ENCODE measurements at regions not wholly inside any gene's neighbourhood (a gene's known extent, or its start where the extent isn't known, plus 50 kb on each side); places are given as distances from the start of the nearest gene placed in this dataset.

DNA sequence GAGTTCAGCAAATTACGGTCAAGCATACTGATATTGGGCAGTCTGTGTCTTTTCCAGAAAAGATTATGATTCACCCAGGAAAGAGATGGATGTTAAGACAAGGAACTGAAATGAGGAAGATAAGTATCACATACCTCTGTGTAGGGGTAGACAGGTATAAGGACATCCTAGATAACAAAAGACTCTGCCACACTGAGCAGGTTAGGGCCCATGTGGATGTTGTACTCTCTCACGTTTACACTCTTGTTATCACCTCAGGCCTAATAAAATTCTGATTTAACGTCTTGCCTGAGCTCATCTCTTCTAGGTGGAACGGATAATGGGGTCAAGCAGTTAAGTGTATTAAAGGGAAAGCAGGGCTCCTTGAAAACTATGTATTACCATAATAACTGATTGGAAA lies 2480.8 kb downstream of the PCDH9 start:
- ChIA-PET CTCF (interaction anchor here (1.1 kb wide), 1 partner anchor 9 kb away, joined by 3 read pairs; no protein-coding TSS in a partner anchor), SMC1A (ENCODE audit: uncharacterized antibody, unreplicated experiment) (interaction anchor here (1.3 kb wide), 1 partner anchor 11 kb away, joined by 4 read pairs; no protein-coding TSS in a partner anchor), RAD21 (ENCODE audit: unreplicated experiment) (interaction anchor here (1.1 kb wide), 1 partner anchor 405 kb away, joined by 3 read pairs; no protein-coding TSS in a partner anchor), POLR2A (no interaction called here)
- WGBS (ENCODE audit: insufficient coverage, insufficient replicate concordance, low lambda C conversion rate, missing lambda C conversion rate), result 25% methylated on average over 4 of the region's 4 CpGs
- FAIRE-seq, result no peak
- no TSS peak for BruUV-seq (replicated peaks)
- TF ChIP-seq, protein P1, sequence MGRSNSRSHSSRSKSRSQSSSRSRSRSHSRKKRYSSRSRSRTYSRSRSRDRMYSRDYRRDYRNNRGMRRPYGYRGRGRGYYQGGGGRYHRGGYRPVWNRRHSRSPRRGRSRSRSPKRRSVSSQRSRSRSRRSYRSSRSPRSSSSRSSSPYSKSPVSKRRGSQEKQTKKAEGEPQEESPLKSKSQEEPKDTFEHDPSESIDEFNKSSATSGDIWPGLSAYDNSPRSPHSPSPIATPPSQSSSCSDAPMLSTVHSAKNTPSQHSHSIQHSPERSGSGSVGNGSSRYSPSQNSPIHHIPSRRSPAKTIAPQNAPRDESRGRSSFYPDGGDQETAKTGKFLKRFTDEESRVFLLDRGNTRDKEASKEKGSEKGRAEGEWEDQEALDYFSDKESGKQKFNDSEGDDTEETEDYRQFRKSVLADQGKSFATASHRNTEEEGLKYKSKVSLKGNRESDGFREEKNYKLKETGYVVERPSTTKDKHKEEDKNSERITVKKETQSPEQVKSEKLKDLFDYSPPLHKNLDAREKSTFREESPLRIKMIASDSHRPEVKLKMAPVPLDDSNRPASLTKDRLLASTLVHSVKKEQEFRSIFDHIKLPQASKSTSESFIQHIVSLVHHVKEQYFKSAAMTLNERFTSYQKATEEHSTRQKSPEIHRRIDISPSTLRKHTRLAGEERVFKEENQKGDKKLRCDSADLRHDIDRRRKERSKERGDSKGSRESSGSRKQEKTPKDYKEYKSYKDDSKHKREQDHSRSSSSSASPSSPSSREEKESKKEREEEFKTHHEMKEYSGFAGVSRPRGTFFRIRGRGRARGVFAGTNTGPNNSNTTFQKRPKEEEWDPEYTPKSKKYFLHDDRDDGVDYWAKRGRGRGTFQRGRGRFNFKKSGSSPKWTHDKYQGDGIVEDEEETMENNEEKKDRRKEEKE (IDR thresholded peaks at IDR 0.05), result no peak
- TF ChIP-seq SMARCA5 (IDR thresholded peaks at IDR 0.05) (no peak), GABPA (IDR thresholded peaks at IDR 0.05; ENCODE audit: low read depth) (no peak), IKZF2 (IDR thresholded peaks at IDR 0.05) (no peak), TARDBP (IDR thresholded peaks at IDR 0.05; ENCODE audit: borderline replicate concordance) (no peak), WRNIP1 (IDR thresholded peaks at IDR 0.05; ENCODE audit: borderline replicate concordance, low read depth, low read length) (no peak), ZNF274 (IDR thresholded peaks at IDR 0.05; ENCODE audit: insufficient read depth, insufficient read length) (no peak)
- H3K4me2 ChIP-seq (ENCODE audit: control insufficient read depth, insufficient read depth), result no peak overlapping the region
- H3K4me3 ChIP-seq, result no peak overlapping the region
- peak; percentile 61 for ATAC-seq
- H3K4me1 ChIP-seq (ENCODE audit: control insufficient read depth, insufficient read depth, low read length), result no peaks in the 10 kb centered on the region
- no peaks in the 10 kb centered on the region for H3K27me3 ChIP-seq (replicated peaks in 1 of 2; ENCODE audit: control insufficient read depth in 2 of 2, insufficient read depth in 2 of 2, low read length in 1 of 2)
- no peaks in the 10 kb centered on the region for H3K9me3 ChIP-seq (replicated peaks; ENCODE audit: control insufficient read depth, insufficient read depth, low read length)
- H3K36me3 ChIP-seq (ENCODE audit: control insufficient read depth in 2 of 2, insufficient read depth in 2 of 2, low read length in 1 of 2), result no peaks in the 10 kb centered on the region
- H2AFZ ChIP-seq (ENCODE audit: control insufficient read depth, low read depth, low read length), result no peak overlapping the region
- no peaks in the 10 kb centered on the region for H4K20me1 ChIP-seq (ENCODE audit: control insufficient read depth, insufficient read depth)
- no peak overlapping the region for H3K27ac ChIP-seq (ENCODE audit: control insufficient read depth, insufficient read depth)
- DNase-seq (ENCODE audit: low read depth, low spot score), result no peak
- intact Hi-C loops (cut with micrococcal nuclease; ENCODE audit: unreplicated experiment), result no loop called here
- in situ Hi-C loops (cut with MboI), result no loop called here
- no peak overlapping the region for H3K9ac ChIP-seq (ENCODE audit: control insufficient read depth, insufficient read depth, low read length)
- H3K79me2 ChIP-seq (ENCODE audit: control insufficient read depth, insufficient read depth, low read length), result no peaks in the 10 kb centered on the region
